ACHN (cell line): ENCODE measurements at regions not wholly inside any gene's neighbourhood (a gene's known extent, or its start where the extent isn't known, plus 50 kb on each side); places are given as distances from the start of the nearest gene placed in this dataset.
"Not testable (repeated sequence)": the region's sequence is repeated elsewhere in the genome, so short reads cannot be mapped to it uniquely, and the experiment has no call there.

ENCODE experiments used
- DNase-seq: peaks from one replicate; pipeline ENCODE4 v3.0.0-alpha.2; 2015
- in situ Hi-C: cut with HindIII; loops from 2 replicates; pipeline ENCODE4 v1.10.0; 2017; ENCODE audit warnings: low sequenced_read_pairs, low pct_ligation_motif_present, low pct_unique_long_range_greater_than_20kb

DNA sequence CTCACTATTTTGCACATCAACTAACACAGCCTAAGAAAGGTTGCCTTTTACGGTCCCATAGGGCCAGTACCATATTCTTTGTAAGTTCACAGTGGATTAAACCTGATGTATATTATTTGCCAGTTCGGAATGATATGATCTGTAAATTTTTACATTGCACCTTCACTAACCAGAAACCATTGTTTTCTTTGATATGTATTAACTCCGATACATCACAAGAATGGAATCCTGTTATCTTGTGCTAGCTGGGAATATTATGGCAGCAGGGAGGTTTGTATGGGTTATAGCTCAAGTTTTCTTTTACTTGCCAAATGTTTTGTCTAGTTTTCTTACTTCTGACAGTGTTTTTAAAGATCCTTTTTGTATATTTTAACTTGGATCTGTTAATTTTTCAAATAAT, 51.4 kb upstream of the S1PR1 start:
- in situ Hi-C loops: no loop called here
- no peak for DNase-seq

DNA sequence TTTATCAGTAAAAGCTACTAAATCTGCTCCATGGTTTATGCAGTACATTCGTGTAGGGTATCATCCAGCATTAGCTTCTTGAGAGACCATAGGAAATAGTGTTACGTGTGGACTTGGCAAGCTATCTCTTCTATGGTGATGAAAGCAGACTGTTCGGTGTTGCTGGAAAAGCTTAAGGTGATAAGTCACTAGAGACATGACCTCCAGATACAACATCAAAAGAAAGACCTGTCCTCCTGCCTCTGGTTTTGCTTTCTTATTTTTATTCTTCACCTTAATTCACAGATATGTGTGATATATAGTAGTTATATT, 53.5 kb upstream of the S1PR1 start:
- no peak for DNase-seq
- in situ Hi-C loops: no loop called here

DNA sequence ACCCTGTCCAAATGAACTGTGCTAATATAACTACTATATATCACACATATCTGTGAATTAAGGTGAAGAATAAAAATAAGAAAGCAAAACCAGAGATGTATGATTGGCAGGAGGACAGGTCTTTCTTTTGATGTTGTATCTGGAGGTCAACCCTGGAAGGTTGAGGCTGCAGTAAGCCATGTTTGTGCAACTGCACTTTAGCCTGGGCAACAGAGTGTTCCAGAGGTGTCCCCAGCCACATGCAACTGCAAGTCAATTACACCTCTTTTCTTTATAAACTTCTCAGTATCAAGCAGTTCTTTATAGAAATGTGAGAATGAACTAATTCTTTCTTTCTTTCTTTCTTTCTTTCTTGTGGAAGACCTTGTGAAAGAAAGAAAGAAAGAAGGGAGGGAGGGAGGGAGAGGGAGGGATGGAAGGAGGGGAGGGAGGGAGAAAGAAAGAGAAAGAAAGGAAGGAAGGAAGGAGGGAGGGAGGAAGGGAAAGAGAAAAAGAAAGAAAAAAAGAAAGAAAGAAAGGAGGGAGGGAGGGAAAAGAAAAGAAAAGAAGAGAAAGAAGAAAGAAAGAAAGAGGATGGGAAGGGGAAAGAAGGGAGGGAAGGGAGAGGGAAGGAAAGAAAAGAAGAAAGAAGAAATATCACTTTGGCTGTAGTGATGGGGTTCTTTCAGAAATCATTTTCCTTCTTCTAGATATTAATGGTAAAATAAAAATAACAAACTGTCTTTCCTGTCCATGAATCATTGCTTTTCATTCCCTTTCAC, 54.0 kb upstream of the S1PR1 start:
- no peak for DNase-seq
- in situ Hi-C loops: no loop called here

- in situ Hi-C loops: no loop called here
- DNase-seq: no peak
Observed at GRCh38 chr1:101181930-101182329, 54.9 kb upstream of the S1PR1 start.

DNA sequence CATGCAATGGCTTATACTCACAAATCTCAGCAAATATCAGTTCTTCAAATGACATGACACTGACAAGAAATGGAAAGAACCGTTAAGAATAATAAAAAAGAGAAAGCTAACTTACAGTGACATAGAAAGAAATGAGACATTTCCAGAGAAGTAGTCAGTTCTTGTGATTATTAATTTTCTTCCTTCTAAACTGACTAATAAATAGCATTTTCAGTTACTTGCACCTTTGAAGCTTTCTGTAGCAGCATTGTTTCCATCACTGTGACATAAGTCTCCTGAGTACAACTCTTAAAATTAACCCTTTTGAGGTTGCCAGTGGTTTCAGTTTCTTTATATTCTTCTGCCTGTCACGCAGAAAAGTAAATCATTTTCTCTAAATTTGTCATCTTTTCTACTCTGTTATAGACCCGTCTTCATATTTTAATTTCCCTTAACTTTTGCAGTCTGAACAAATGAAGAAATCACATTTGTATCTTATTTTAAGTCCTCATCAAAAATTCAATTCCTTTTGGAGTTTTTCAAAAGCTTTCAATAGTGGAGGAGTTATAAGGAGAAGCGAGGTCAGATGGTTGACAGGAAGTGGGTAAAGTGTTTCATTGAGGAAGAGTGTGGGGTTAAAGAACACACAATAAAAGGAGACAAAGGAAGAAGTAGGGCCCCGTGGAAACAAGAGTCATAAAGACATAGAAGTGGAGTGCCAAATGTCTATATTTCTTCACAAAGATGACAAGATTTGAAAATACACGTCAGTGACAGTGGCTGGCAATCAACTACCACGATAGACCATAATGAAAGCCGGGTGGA, 57.9 kb upstream of the S1PR1 start:
- DNase-seq: no peak
- in situ Hi-C loops: no loop called here

DNA sequence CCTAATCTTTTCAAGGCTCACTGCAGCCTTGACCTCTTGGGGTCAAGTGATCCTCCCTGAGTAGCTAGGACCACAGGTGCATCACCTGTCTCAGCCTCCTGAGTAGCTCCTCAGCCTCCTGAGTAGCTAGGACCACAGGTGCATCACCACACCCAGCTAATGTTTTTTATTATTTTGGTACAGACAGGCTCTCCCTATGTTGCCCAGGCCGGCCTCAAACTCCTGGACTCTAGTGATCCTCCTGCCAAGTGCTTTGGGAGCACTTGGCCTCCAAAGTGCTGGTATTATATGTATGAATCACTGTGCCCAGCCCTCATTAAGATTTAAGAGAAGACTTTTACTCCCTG, 58.5 kb upstream of the S1PR1 start:
- in situ Hi-C loops: no loop called here
- no peak for DNase-seq

- no peak for DNase-seq
- in situ Hi-C loops: no loop called here
Observed at GRCh38 chr1:101175886-101176285, 60.9 kb upstream of the S1PR1 start.

DNA sequence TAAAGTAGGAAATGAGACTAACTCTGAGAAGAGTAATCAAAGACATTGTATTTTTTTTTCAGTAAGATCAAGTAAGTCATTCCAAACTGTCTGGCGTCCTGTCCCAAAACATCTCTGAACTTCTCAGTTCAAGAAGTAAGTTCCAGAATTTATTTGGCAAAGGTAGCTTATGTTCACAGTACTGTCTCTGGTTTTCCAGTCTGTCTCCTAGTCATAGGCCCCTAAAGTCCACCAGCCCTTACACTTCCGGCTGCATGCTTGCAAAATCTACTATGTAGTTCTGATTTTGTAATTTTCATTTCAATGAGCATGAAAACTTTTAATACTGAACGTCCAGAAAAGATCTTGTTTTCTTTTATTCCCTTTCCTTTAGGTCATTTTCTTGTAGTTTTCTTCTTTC, 61.4 kb upstream of the S1PR1 start:
- DNase-seq: no peak
- in situ Hi-C loops: no loop called here

DNA sequence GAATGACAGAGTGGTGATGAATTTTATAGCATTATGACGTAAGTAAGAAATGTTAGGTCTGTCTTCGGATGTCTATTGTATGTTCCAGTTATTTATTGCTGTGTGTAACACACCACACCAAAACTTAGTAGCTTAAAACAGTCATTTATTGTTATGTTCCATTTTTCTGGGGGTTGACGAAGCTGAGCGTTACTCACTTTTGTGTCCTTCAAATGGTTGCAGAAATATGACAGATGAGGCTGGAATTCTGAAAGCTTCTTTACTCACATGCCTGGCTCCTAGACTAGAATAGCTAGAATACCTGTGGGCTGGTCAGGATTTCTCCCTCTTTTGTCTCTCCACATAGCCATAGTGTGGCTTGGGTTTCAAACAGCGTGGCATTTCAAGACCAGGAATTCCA, 62.1 kb upstream of the S1PR1 start:
- peak; percentile 60 for DNase-seq
- in situ Hi-C loops: no loop called here

GRCh38 chr1:101174298-101174697, 62.5 kb upstream of the S1PR1 start:
- in situ Hi-C loops: not testable (repeated sequence)

GRCh38 chr1:101170506-101171050, 66.2 kb upstream of the S1PR1 start:
- in situ Hi-C loops: no loop called here
- no peak for DNase-seq

More at GRCh38 chr1:101174298-101174697, 62.5 kb upstream of the S1PR1 start:
- not testable (repeated sequence) for DNase-seq

DNA sequence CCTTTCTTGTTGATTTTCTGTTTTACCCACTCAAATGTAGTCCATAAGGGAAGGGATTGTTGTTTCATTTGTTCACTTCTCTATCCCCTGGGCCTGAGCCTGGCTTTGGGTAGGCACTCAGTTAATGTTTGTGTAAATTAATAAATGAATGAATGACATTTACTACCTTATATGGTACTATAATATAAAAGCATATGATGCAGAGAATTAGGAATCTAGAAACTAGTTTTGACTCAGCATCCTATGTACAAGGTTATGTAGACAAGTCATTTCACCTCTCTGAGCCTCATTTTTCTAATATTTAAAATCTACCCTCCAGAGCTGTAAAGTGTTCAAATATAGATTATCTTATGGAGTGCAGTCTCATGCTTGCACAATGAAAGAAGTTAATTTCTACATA, 68.9 kb upstream of the S1PR1 start:
- DNase-seq: no peak
- in situ Hi-C loops: no loop called here

GRCh38 chr1:101166583-101167120, 70.2 kb upstream of the S1PR1 start:
- no peak for DNase-seq
- in situ Hi-C loops: no loop called here

DNA sequence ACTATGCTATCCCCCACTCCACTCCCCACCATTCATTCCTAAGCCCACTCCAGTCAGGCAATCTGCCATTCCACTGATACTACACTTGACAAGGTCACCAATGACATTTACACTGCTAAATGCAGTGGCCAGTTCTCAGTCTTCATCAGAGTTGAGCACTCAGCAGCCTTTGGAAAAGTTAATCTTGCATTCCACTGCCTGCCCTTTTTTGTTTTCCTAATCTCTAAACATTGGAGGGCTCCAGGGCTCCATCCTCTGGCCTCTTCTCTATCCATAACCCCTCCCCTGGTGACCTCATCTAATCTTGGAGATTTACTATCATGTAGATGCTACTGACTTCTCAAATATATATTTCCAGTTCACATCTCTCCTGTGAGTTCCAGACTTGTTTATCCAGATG, 70.9 kb upstream of the S1PR1 start:
- DNase-seq: no peak
- in situ Hi-C loops: no loop called here

- in situ Hi-C loops: no loop called here
Observed at GRCh38 chr1:101165532-101165931, 71.3 kb upstream of the S1PR1 start.

DNA sequence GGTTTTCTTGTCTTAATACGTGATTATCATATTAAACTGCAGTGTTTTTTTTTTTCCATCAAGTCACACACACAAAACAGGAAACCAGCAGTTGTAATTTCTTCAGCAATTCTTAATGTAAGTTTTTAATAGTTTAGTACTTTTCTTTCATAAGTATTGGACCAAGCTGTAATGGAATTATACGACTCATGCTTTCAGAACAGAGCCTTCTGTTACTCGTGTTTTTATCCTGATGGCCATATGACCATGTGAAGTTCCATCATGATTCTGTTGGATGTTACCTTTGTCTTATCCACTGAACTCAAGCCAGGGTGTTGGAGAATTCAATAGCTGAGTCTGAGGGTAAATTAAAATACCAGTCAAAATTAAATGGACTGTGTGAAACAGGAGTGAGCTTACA, 72.0 kb upstream of the S1PR1 start:
- no peak for DNase-seq
- in situ Hi-C loops: no loop called here

More at GRCh38 chr1:101165532-101165931, 71.3 kb upstream of the S1PR1 start:
- DNase-seq: no peak

- DNase-seq: no peak
- in situ Hi-C loops: no loop called here
Observed at GRCh38 chr1:101162736-101163735, 73.8 kb upstream of the S1PR1 start.

GRCh38 chr1:101162300-101162699, 74.5 kb upstream of the S1PR1 start:
- no peak for DNase-seq
- in situ Hi-C loops: no loop called here

- DNase-seq: no peak
- in situ Hi-C loops: no loop called here
Observed at GRCh38 chr1:101161619-101162018, 75.2 kb upstream of the S1PR1 start.
